HG03558 (cell line): ENCODE measurements at regions not wholly inside any gene's neighbourhood (a gene's known extent, or its start where the extent isn't known, plus 50 kb on each side); places are given as distances from the start of the nearest gene placed in this dataset.

Source experiments
- ATAC-seq: cut with Tn5 transposase; IDR thresholded peaks from one replicate; pipeline ENCODE4 v1.9.1; 2021; ENCODE audit warnings: moderate number of reproducible peaks; ENCODE audit not compliant: unreplicated experiment; ENCODE audit errors: extremely low read depth

GRCh38 chr21:27306791-27307775 lies 340.2 kb upstream of the ADAMTS5 start:
- no peak for ATAC-seq

GRCh38 chr21:27306206-27306605 lies 339.3 kb upstream of the ADAMTS5 start:
- no peak for ATAC-seq

GRCh38 chr21:27301220-27301619 lies 334.3 kb upstream of the ADAMTS5 start:
- no peak for ATAC-seq

- no peak for ATAC-seq
Measured at GRCh38 chr21:27300770-27301169, 333.9 kb upstream of the ADAMTS5 start.

- ATAC-seq: no peak
Measured at GRCh38 chr21:27298465-27298864, 331.6 kb upstream of the ADAMTS5 start.

- ATAC-seq: no peak
Measured at GRCh38 chr21:27293239-27293638, 326.4 kb upstream of the ADAMTS5 start.

- no peak for ATAC-seq
Measured at GRCh38 chr21:27292783-27293182, 325.9 kb upstream of the ADAMTS5 start.

- ATAC-seq: no peak
Measured at GRCh38 chr21:27292229-27292628, 325.3 kb upstream of the ADAMTS5 start.

- ATAC-seq: no peak
Measured at GRCh38 chr21:27291006-27291405, 324.1 kb upstream of the ADAMTS5 start.

- ATAC-seq: no peak
Measured at GRCh38 chr21:27290028-27290427, 323.1 kb upstream of the ADAMTS5 start.

GRCh38 chr21:27286760-27287159 lies 319.9 kb upstream of the ADAMTS5 start:
- ATAC-seq: no peak

GRCh38 chr21:27277110-27277509 lies 310.2 kb upstream of the ADAMTS5 start:
- ATAC-seq: no peak

- no peak for ATAC-seq
Measured at GRCh38 chr21:27275294-27275927, 308.5 kb upstream of the ADAMTS5 start.

GRCh38 chr21:27269644-27270043 lies 302.8 kb upstream of the ADAMTS5 start:
- no peak for ATAC-seq

- ATAC-seq: no peak
Measured at GRCh38 chr21:27268290-27268689, 301.4 kb upstream of the ADAMTS5 start.

- ATAC-seq: no peak
Measured at GRCh38 chr21:27265949-27266348, 299.1 kb upstream of the ADAMTS5 start.

- no peak for ATAC-seq
Measured at GRCh38 chr21:27265492-27265891, 298.6 kb upstream of the ADAMTS5 start.

- no peak for ATAC-seq
Measured at GRCh38 chr21:27261676-27262075, 294.8 kb upstream of the ADAMTS5 start.

GRCh38 chr21:27260728-27261127 lies 293.8 kb upstream of the ADAMTS5 start:
- no peak for ATAC-seq

GRCh38 chr21:27258742-27259448 lies 292.0 kb upstream of the ADAMTS5 start:
- ATAC-seq: no peak
